HL-60 (cell line): ENCODE measurements at regions not wholly inside any gene's neighbourhood (a gene's known extent, or its start where the extent isn't known, plus 50 kb on each side); places are given as distances from the start of the nearest gene placed in this dataset.

Experiments used
- DNase-seq, 2 experiments: peaks; one replicate each; pipeline ENCODE4 v3.0.0-alpha.2; 2010 to 2020; ENCODE audit warnings: low read depth in 1 of 2, low spot score in 1 of 2
- H3K27ac ChIP-seq: fragments of 250-450 bp; sonication (Bioruptor Pico); replicated peaks from 2 replicates; pipeline ENCODE4 v1.5.1; 2020; ENCODE audit warnings: mild to moderate bottlenecking, moderate library complexity
- H3K27me3 ChIP-seq: fragments of 250-450 bp; sonication (Bioruptor Pico); 2 replicates; pipeline ENCODE4 v1.5.1; 2021; ENCODE audit warnings: mild to moderate bottlenecking, moderate library complexity; ENCODE audit not compliant: insufficient read depth, poor library complexity, severe bottlenecking
- H3K4me3 ChIP-seq: replicated peaks from 2 replicates; pipeline ENCODE4 v1.5.1; 2011; ENCODE audit warnings: mild to moderate bottlenecking, control low read depth, low read length; ENCODE audit not compliant: insufficient read depth
- GABPA ChIP-seq: IDR thresholded peaks from 2 replicates; pipeline ENCODE4 v1.6.1; 2012; ENCODE audit warnings: low read depth
- POLR2AphosphoS5 ChIP-seq: IDR thresholded peaks from 2 replicates; pipeline ENCODE4 v1.6.1; 2012; ENCODE audit warnings: low read depth
- SPI1 ChIP-seq: IDR thresholded peaks from 2 replicates; pipeline ENCODE4 v1.6.1; 2012; ENCODE audit warnings: low read depth, mild to moderate bottlenecking, borderline replicate concordance
- TF ChIP-seq, protein P1 (sequence below): IDR thresholded peaks from one replicate; pipeline ENCODE4 v1.5.1; 2011; ENCODE audit warnings: low read length, control low read depth, inconsistent platforms; ENCODE audit not compliant: insufficient read depth
- TF ChIP-seq, protein P2 (sequence below): IDR thresholded peaks from 2 replicates; pipeline ENCODE4 v1.6.1; 2012; ENCODE audit warnings: low read depth; ENCODE audit not compliant: insufficient replicate concordance

DNA sequence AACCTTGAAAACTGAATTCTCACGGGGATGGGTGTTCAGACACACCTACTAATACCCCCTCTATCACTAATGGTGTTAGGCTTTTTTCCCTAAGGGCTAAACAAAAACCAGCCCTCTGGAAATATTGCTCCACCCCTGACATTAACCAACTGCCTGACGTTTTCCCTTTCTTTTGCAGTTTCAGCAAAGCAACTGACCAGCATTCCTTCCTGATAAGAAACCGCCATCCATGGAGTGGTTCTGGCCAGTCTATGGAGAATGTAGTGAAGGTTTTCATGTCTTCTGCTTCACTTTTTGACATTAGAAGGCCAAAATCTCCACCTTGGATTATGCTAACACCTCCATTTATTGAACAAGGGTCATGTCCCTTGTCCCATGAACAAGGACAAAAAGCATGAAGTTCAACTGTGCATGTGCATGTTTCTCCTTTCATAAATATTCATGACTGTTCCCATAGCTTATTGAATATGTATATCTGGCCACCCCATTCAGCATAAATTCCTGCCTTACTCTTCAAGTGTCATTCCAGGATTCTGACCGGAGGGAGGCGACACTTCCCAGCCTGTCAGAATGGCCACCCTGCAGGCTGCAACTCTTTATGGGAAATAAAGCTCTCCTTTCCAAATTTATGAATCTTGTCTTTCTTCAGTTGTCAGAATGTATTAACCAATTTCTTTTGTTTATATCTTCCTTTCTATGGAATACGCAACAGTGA, 314.3 kb downstream of the HHIPL2 start:
- no peak for DNase-seq
- TF ChIP-seq POLR2AphosphoS5 = no peak
- TF ChIP-seq, protein P1, sequence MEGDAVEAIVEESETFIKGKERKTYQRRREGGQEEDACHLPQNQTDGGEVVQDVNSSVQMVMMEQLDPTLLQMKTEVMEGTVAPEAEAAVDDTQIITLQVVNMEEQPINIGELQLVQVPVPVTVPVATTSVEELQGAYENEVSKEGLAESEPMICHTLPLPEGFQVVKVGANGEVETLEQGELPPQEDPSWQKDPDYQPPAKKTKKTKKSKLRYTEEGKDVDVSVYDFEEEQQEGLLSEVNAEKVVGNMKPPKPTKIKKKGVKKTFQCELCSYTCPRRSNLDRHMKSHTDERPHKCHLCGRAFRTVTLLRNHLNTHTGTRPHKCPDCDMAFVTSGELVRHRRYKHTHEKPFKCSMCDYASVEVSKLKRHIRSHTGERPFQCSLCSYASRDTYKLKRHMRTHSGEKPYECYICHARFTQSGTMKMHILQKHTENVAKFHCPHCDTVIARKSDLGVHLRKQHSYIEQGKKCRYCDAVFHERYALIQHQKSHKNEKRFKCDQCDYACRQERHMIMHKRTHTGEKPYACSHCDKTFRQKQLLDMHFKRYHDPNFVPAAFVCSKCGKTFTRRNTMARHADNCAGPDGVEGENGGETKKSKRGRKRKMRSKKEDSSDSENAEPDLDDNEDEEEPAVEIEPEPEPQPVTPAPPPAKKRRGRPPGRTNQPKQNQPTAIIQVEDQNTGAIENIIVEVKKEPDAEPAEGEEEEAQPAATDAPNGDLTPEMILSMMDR = no peak
- no peak for TF ChIP-seq SPI1
- TF ChIP-seq, protein P2, sequence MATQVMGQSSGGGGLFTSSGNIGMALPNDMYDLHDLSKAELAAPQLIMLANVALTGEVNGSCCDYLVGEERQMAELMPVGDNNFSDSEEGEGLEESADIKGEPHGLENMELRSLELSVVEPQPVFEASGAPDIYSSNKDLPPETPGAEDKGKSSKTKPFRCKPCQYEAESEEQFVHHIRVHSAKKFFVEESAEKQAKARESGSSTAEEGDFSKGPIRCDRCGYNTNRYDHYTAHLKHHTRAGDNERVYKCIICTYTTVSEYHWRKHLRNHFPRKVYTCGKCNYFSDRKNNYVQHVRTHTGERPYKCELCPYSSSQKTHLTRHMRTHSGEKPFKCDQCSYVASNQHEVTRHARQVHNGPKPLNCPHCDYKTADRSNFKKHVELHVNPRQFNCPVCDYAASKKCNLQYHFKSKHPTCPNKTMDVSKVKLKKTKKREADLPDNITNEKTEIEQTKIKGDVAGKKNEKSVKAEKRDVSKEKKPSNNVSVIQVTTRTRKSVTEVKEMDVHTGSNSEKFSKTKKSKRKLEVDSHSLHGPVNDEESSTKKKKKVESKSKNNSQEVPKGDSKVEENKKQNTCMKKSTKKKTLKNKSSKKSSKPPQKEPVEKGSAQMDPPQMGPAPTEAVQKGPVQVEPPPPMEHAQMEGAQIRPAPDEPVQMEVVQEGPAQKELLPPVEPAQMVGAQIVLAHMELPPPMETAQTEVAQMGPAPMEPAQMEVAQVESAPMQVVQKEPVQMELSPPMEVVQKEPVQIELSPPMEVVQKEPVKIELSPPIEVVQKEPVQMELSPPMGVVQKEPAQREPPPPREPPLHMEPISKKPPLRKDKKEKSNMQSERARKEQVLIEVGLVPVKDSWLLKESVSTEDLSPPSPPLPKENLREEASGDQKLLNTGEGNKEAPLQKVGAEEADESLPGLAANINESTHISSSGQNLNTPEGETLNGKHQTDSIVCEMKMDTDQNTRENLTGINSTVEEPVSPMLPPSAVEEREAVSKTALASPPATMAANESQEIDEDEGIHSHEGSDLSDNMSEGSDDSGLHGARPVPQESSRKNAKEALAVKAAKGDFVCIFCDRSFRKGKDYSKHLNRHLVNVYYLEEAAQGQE = no peak
- no peak for TF ChIP-seq GABPA
- Histone ChIP-seq H3K27me3 (peaks cover 2% of the 10 kb centered on the region), H3K4me3 (no peak overlapping the region), H3K27ac (no peak overlapping the region)

DNA sequence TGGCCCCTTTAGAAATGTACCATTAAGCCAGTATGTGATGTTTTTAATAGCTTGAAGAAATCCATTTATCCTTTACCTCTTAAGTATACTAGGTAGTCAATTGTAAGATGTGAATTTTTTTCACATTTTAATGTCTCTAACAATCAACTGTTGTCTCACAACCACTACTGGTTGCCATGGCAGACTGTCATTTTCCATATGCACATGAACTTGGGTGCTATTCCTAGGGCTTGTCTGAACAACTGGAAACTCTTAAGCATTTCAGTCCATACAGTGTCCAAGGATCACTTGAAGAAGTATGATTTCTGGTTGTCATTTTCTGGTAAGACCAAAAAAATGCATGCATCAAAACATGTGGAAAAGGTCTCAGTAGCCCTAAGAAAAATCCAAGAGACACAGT, 315.1 kb downstream of the HHIPL2 start:
- TF ChIP-seq SPI1 = no peak
- TF ChIP-seq, protein P2 = no peak
- TF ChIP-seq, protein P1 = no peak
- no peak for TF ChIP-seq GABPA
- TF ChIP-seq POLR2AphosphoS5 = no peak
- Histone ChIP-seq H3K4me3 (no peak overlapping the region), H3K27me3 (peaks cover 2% of the 10 kb centered on the region), H3K27ac (no peak overlapping the region)
- DNase-seq = no peak

DNA sequence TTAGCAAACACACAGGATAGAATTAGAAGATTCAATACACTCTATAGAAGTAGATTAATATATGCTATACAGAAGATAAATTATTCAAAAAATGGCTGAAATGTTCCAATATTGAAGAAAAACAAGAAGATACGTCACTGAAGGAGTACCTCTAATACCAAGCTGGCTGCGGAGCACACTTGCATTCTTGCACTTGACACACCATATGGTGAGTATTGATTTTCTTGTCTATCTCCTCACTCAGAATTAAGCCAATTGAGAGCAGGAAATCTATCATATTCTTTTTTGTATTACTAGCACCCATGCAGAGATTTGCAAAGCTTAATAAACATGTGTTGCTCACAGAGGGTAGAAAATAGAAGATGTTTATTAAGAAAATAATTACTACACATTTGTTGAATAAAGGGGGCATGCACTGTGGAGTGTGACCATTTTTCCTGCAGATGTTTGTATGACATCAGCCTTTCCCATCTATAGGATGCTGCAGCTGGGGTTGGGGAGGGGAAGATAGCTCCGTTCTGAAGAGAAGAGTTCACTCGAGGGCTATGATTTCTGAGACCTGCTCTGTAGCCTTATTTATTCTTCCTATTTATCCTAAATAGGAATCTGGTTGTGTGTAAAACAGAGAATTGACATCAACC, 318.1 kb downstream of the HHIPL2 start:
- H3K4me3 ChIP-seq = no peak overlapping the region
- H3K27ac ChIP-seq = no peak overlapping the region
- TF ChIP-seq POLR2AphosphoS5 = no peak
- no peak for TF ChIP-seq SPI1
- TF ChIP-seq, protein P1 = no peak
- TF ChIP-seq, protein P2 = no peak
- no peak for TF ChIP-seq GABPA
- peaks cover 2% of the 10 kb centered on the region for H3K27me3 ChIP-seq
- DNase-seq = no peak
